ENCODE measurements at regions not wholly inside any gene's neighbourhood (a gene's known extent, or its start where the extent isn't known, plus 50 kb on each side); places are given as distances from the start of the nearest gene placed in this dataset.

- intact Hi-C loops (cut with micrococcal nuclease; ENCODE audit: unreplicated experiment) (no loop called here), in situ Hi-C loops (cut with MboI) (no loop called here)
- ATAC-seq (no peak), DNase-seq (ENCODE audit: low read depth, low spot score) (no peak), FAIRE-seq (no peak)
- WGBS (ENCODE audit: insufficient coverage, insufficient replicate concordance, low lambda C conversion rate, missing lambda C conversion rate) = 12% methylated on average over 1 of the region's 1 CpG
- SMC1A ChIA-PET (ENCODE audit: uncharacterized antibody, unreplicated experiment) = no interaction called here
- Histone ChIP-seq H3K79me2 (ENCODE audit: control insufficient read depth, insufficient read depth, low read length) (no peaks in the 10 kb centered on the region), H3K9ac (ENCODE audit: control insufficient read depth, insufficient read depth, low read length) (no peak overlapping the region), H3K4me3 (no peak overlapping the region), H3K36me3 (ENCODE audit: control insufficient read depth in 2 of 2, insufficient read depth in 2 of 2, low read length in 1 of 2) (no peaks in the 10 kb centered on the region), H4K20me1 (ENCODE audit: control insufficient read depth, insufficient read depth) (no peaks in the 10 kb centered on the region), H3K27me3 (replicated peaks in 1 of 2; ENCODE audit: control insufficient read depth in 2 of 2, insufficient read depth in 2 of 2, low read length in 1 of 2) (no peaks in the 10 kb centered on the region), H3K27ac (ENCODE audit: control insufficient read depth, insufficient read depth) (no peak overlapping the region), H3K9me3 (replicated peaks; ENCODE audit: control insufficient read depth, insufficient read depth, low read length) (no peaks in the 10 kb centered on the region), H3K4me1 (ENCODE audit: control insufficient read depth, insufficient read depth, low read length) (no peaks in the 10 kb centered on the region), H3K4me2 (ENCODE audit: control insufficient read depth, insufficient read depth) (no peak overlapping the region), H2AFZ (ENCODE audit: control insufficient read depth, low read depth, low read length) (no peak overlapping the region)
- POLR2A ChIA-PET = no interaction called here
- TF ChIP-seq E4F1 (IDR thresholded peaks at IDR 0.05; ENCODE audit: borderline replicate concordance, partially characterized antibody) (no peak), ATF7 (IDR thresholded peaks at IDR 0.05; ENCODE audit: low read depth) (no peak), DPF2 (IDR thresholded peaks at IDR 0.05) (no peak)
- BruUV-seq (replicated peaks) = no TSS peak
- RAD21 ChIA-PET (ENCODE audit: unreplicated experiment) = no interaction called here
- CTCF ChIA-PET = no interaction called here
Measured at GRCh38 chr9:81242866-81243265, 446.5 kb downstream of the TLE1 start.

GRCh38 chr9:81239388-81239787 lies 450.0 kb downstream of the TLE1 start:
- intact Hi-C loops (cut with micrococcal nuclease; ENCODE audit: unreplicated experiment) (no loop called here), in situ Hi-C loops (cut with MboI) (no loop called here)
- ChIA-PET CTCF (no interaction called here), SMC1A (ENCODE audit: uncharacterized antibody, unreplicated experiment) (no interaction called here), POLR2A (no interaction called here), RAD21 (ENCODE audit: unreplicated experiment) (no interaction called here)
- H3K4me2 ChIP-seq (ENCODE audit: control insufficient read depth, insufficient read depth) = no peak overlapping the region
- H3K9ac ChIP-seq (ENCODE audit: control insufficient read depth, insufficient read depth, low read length) = no peak overlapping the region
- no TSS peak for BruUV-seq (replicated peaks)
- H3K4me3 ChIP-seq = no peak overlapping the region
- H3K27me3 ChIP-seq (replicated peaks in 1 of 2; ENCODE audit: control insufficient read depth in 2 of 2, insufficient read depth in 2 of 2, low read length in 1 of 2) = no peaks in the 10 kb centered on the region
- H3K79me2 ChIP-seq (ENCODE audit: control insufficient read depth, insufficient read depth, low read length) = no peaks in the 10 kb centered on the region
- TF ChIP-seq MEF2A (IDR thresholded peaks at IDR 0.05; ENCODE audit: insufficient read depth, low read depth, low read length) (no peak), ZNF622 (IDR thresholded peaks at IDR 0.05) (no peak), CREM (IDR thresholded peaks at IDR 0.05; ENCODE audit: low read depth) (no peak), HDAC2 (IDR thresholded peaks at IDR 0.05) (no peak), RB1 (IDR thresholded peaks at IDR 0.05; ENCODE audit: borderline replicate concordance) (no peak), SMARCA5 (IDR thresholded peaks at IDR 0.05) (no peak)
- H3K9me3 ChIP-seq (replicated peaks; ENCODE audit: control insufficient read depth, insufficient read depth, low read length) = no peaks in the 10 kb centered on the region
- no peaks in the 10 kb centered on the region for H3K36me3 ChIP-seq (ENCODE audit: control insufficient read depth in 2 of 2, insufficient read depth in 2 of 2, low read length in 1 of 2)
- no peak for ATAC-seq
- no peak for DNase-seq (ENCODE audit: low read depth, low spot score)
- no peaks in the 10 kb centered on the region for H3K4me1 ChIP-seq (ENCODE audit: control insufficient read depth, insufficient read depth, low read length)
- no peak for FAIRE-seq
- no peak overlapping the region for H3K27ac ChIP-seq (ENCODE audit: control insufficient read depth, insufficient read depth)
- no peaks in the 10 kb centered on the region for H4K20me1 ChIP-seq (ENCODE audit: control insufficient read depth, insufficient read depth)
- H2AFZ ChIP-seq (ENCODE audit: control insufficient read depth, low read depth, low read length) = no peak overlapping the region

Measured in GM12878 (cell line).